Activated CD4-positive, alpha-beta T cell treated with anti-CD3 and anti-CD28 coated beads for 24 hours (primary cell): ENCODE measurements at regions not wholly inside any gene's neighbourhood (a gene's known extent, or its start where the extent isn't known, plus 50 kb on each side); places are given as distances from the start of the nearest gene placed in this dataset.

Experiments used
- DNase-seq, 2 donors: peaks; one replicate each; pipeline ENCODE4 v3.0.0-alpha.2; 2020; ENCODE audit warnings: low read depth in 2 of 2

- no peak for DNase-seq
These were observed 54.5 kb downstream of the ADRA2A start for GRCh38 chr10:111131168-111131799.

- DNase-seq, result no peak
These were observed 60.2 kb downstream of the ADRA2A start for GRCh38 chr10:111137007-111137406.

GRCh38 chr10:111137587-111137986 lies 60.8 kb downstream of the ADRA2A start:
- no peak for DNase-seq

GRCh38 chr10:111138544-111138943 lies 61.7 kb downstream of the ADRA2A start:
- DNase-seq, result no peak

- DNase-seq, result no peak
These were observed 62.7 kb downstream of the ADRA2A start for GRCh38 chr10:111139567-111139966.

GRCh38 chr10:111142092-111142768 lies 65.4 kb downstream of the ADRA2A start:
- DNase-seq, result no peak

GRCh38 chr10:111146025-111146640 lies 69.3 kb downstream of the ADRA2A start:
- no peak for DNase-seq

- no peak for DNase-seq
These were observed 71.2 kb downstream of the ADRA2A start for GRCh38 chr10:111148025-111148424.

GRCh38 chr10:111148440-111148839 lies 71.6 kb downstream of the ADRA2A start:
- DNase-seq, result no peak

- DNase-seq, result no peak
These were observed 73.9 kb downstream of the ADRA2A start for GRCh38 chr10:111150691-111151090.

- no peak for DNase-seq
These were observed 74.9 kb downstream of the ADRA2A start for GRCh38 chr10:111151595-111152307.

- DNase-seq, result no peak
These were observed 79.9 kb downstream of the ADRA2A start for GRCh38 chr10:111156754-111157153.

- DNase-seq, result no peak
These were observed 81.8 kb downstream of the ADRA2A start for GRCh38 chr10:111158595-111158994.

- no peak for DNase-seq
These were observed 84.5 kb downstream of the ADRA2A start for GRCh38 chr10:111161109-111161874.

GRCh38 chr10:111171183-111171582 lies 94.4 kb downstream of the ADRA2A start:
- DNase-seq, result no peak

GRCh38 chr10:111175787-111176186 lies 99.0 kb downstream of the ADRA2A start:
- no peak for DNase-seq

- no peak for DNase-seq
These were observed 100.5 kb downstream of the ADRA2A start for GRCh38 chr10:111177379-111177778.

- no peak for DNase-seq
These were observed 102.7 kb downstream of the ADRA2A start for GRCh38 chr10:111179514-111179913.

- DNase-seq, result no peak
These were observed 109.5 kb downstream of the ADRA2A start for GRCh38 chr10:111186358-111186757.

- no peak for DNase-seq
These were observed 110.3 kb downstream of the ADRA2A start for GRCh38 chr10:111187096-111187495.

GRCh38 chr10:111199587-111199986 lies 122.8 kb downstream of the ADRA2A start:
- no peak for DNase-seq
